H1 (cell line): ENCODE measurements at regions not wholly inside any gene's neighbourhood (a gene's known extent, or its start where the extent isn't known, plus 50 kb on each side); places are given as distances from the start of the nearest gene placed in this dataset.

Experiments
- CTCF ChIA-PET: fragments of 300-600 bp; sonication (Branson Sonifier 250); formaldehyde crosslinking; loops from one replicate; lab custom pipeline; 2021; ENCODE audit not compliant: partially characterized antibody; lab: Charles Lee
- POLR2A ChIA-PET: fragments of 300-600 bp; sonication (Branson Sonifier 250); formaldehyde crosslinking; loops from one replicate; lab custom pipeline; 2021; ENCODE audit warnings: inconsistent platforms; ENCODE audit not compliant: partially characterized antibody; lab: Charles Lee
- DNase-seq, 2 experiments: peaks; one replicate each; pipeline versions ENCODE4 v3.0.0 to v3.0.0-alpha.2; 2010 to 2022; ENCODE audit warnings: low spot score in 2 of 2, low read depth in 1 of 2, mixed read lengths in 1 of 2
- FAIRE-seq: peaks from 2 replicates; lab custom pipeline; 2011; peaks lifted over from hg19 to GRCh38; lab: Jason Lieb, UNC
- H2AFZ ChIP-seq: 2 replicates; pipeline ENCODE4 v1.8.1; 2012; ENCODE audit warnings: low read length, inconsistent platforms
- H2AK5ac ChIP-seq: 2 replicates; pipeline ENCODE4 v1.6.1; 2013; ENCODE audit warnings: low read depth, low read length
- H2BK120ac ChIP-seq: replicated peaks from 2 replicates; pipeline ENCODE3; 2013; ENCODE audit warnings: low read depth, low read length, inconsistent platforms
- H2BK12ac ChIP-seq: 2 replicates; pipeline ENCODE4 v1.6.1; 2013; ENCODE audit warnings: low read depth, low read length
- H2BK15ac ChIP-seq: 2 replicates; pipeline ENCODE4 v1.6.1; 2013; ENCODE audit warnings: low read length
- H2BK20ac ChIP-seq: 2 replicates; pipeline ENCODE4 v1.6.1; 2013; ENCODE audit warnings: low read length
- H2BK5ac ChIP-seq: 2 replicates; pipeline ENCODE4 v1.6.1; 2013; ENCODE audit warnings: low read depth, low read length
- H3K14ac ChIP-seq: 2 replicates; pipeline ENCODE4 v1.6.1; 2013; ENCODE audit warnings: inconsistent platforms; ENCODE audit not compliant: insufficient read length
- H3K18ac ChIP-seq: 2 replicates; pipeline ENCODE4 v1.6.1; 2013; ENCODE audit warnings: low read length; ENCODE audit errors: extremely low read depth
- H3K23ac ChIP-seq: 2 replicates; pipeline ENCODE4 v1.6.1; 2013; ENCODE audit warnings: inconsistent platforms; ENCODE audit not compliant: insufficient read length
- H3K23me2 ChIP-seq: 2 replicates; pipeline ENCODE4 v1.6.1; 2013; ENCODE audit warnings: low read depth, low read length
- H3K27ac ChIP-seq: 2 replicates; pipeline ENCODE4 v1.6.1; 2011; ENCODE audit warnings: low read depth, low read length, inconsistent platforms
- H3K27me3 ChIP-seq, 4 experiments: replicated peaks in 1 of 4; 1 replicate in 1 of 4; 2 replicates in 3 of 4; pipeline versions ENCODE4 v1.6.1 to v1.8.1; 2011 to 2013; ENCODE audit warnings: low read length in 3 of 4, mild to moderate bottlenecking in 3 of 4, inconsistent platforms in 2 of 4, mixed read lengths in 2 of 4, moderate library complexity in 1 of 4; ENCODE audit not compliant: control insufficient read depth in 3 of 4, insufficient read depth in 3 of 4; ENCODE audit errors: extremely low read depth in 1 of 4
- H3K36me3 ChIP-seq, 4 experiments: 2 replicates each; pipeline versions ENCODE4 v1.6.1 to v1.8.1; 2011 to 2013; ENCODE audit warnings: mild to moderate bottlenecking in 4 of 4, low read length in 3 of 4, moderate library complexity in 2 of 4, control low read depth in 1 of 4, inconsistent platforms in 1 of 4; ENCODE audit not compliant: insufficient read depth in 4 of 4, control insufficient read depth in 2 of 4
- H3K4ac ChIP-seq: replicated peaks from 2 replicates; pipeline ENCODE3; 2013; ENCODE audit warnings: low read length, low read depth, mixed read lengths, inconsistent platforms; ENCODE audit not compliant: insufficient read length
- H3K4me1 ChIP-seq, 4 experiments: replicated peaks in 1 of 4; 1 replicate in 1 of 4; 2 replicates in 3 of 4; pipeline versions ENCODE4 v1.6.1 to v1.8.1; 2011 to 2013; ENCODE audit warnings: low read length in 3 of 4, inconsistent platforms in 2 of 4, mixed read lengths in 1 of 4; ENCODE audit not compliant: insufficient read depth in 4 of 4, control insufficient read depth in 3 of 4
- H3K4me2 ChIP-seq, 2 experiments: 2 replicates each; pipeline versions ENCODE4 v1.6.1 to v1.8.1; 2011 to 2013; ENCODE audit warnings: low read depth in 2 of 2, low read length in 2 of 2, control low read depth in 1 of 2, inconsistent platforms in 1 of 2, mild to moderate bottlenecking in 1 of 2; ENCODE audit not compliant: insufficient read depth in 1 of 2
- H3K4me3 ChIP-seq, 4 experiments: fragments of 200-600, 300-600 bp in 1 of 4; sonication (generic), shearing (Covaris generic), sonication (Bioruptor Twin) in 1 of 4; 2 replicates each; pipeline versions ENCODE4 v1.5.1 to v1.8.1; 2011 to 2016; ENCODE audit warnings: low read length in 4 of 4, low read depth in 3 of 4, control low read depth in 2 of 4, inconsistent platforms in 2 of 4, mild to moderate bottlenecking in 2 of 4, mixed read lengths in 1 of 4, moderate library complexity in 1 of 4; ENCODE audit not compliant: insufficient read depth in 2 of 4; ENCODE audit errors: extremely low read depth in 1 of 4
- H3K56ac ChIP-seq: replicated peaks from 2 replicates; pipeline ENCODE3; 2013; ENCODE audit warnings: low read depth, mild to moderate bottlenecking, mixed read lengths, low read length, inconsistent platforms; ENCODE audit not compliant: insufficient read length
- H3K79me1 ChIP-seq: 2 replicates; pipeline ENCODE4 v1.6.1; 2013; ENCODE audit warnings: low read depth, low read length, control low read depth
- H3K79me2 ChIP-seq, 2 experiments: 2 replicates each; pipeline versions ENCODE4 v1.6.1 to v1.8.1; 2012 to 2013; ENCODE audit warnings: low read length in 2 of 2, mild to moderate bottlenecking in 2 of 2, inconsistent platforms in 1 of 2; ENCODE audit not compliant: insufficient read depth in 2 of 2, control insufficient read depth in 1 of 2
- H3K9ac ChIP-seq, 4 experiments: replicated peaks in 1 of 4; 1 replicate in 1 of 4; 2 replicates in 3 of 4; pipeline versions ENCODE4 v1.6.1 to v1.8.1; 2011 to 2013; ENCODE audit warnings: low read depth in 3 of 4, low read length in 3 of 4, control low read depth in 2 of 4, mild to moderate bottlenecking in 2 of 4, moderate library complexity in 2 of 4, inconsistent platforms in 1 of 4; ENCODE audit errors: extremely low read depth in 1 of 4
- H3K9me3 ChIP-seq, 2 experiments: 2 replicates each; pipeline versions ENCODE4 v1.6.1 to v1.8.1; 2012 to 2013; ENCODE audit warnings: mild to moderate bottlenecking in 2 of 2, moderate library complexity in 2 of 2, control low read depth in 1 of 2, inconsistent platforms in 1 of 2, low read depth in 1 of 2, low read length in 1 of 2, mixed read lengths in 1 of 2; ENCODE audit not compliant: insufficient read depth in 2 of 2
- H4K20me1 ChIP-seq, 2 experiments: replicated peaks in 1 of 2; 2 replicates each; pipeline versions ENCODE3 to v1.8.1; 2011 to 2013; ENCODE audit warnings: inconsistent platforms in 2 of 2, low read length in 2 of 2, mild to moderate bottlenecking in 1 of 2; ENCODE audit not compliant: insufficient read depth in 2 of 2, control insufficient read depth in 1 of 2
- H4K5ac ChIP-seq: 2 replicates; pipeline ENCODE4 v1.6.1; 2013; ENCODE audit warnings: low read length, low read depth, mixed read lengths, inconsistent platforms; ENCODE audit not compliant: insufficient read length
- H4K8ac ChIP-seq: 2 replicates; pipeline ENCODE4 v1.8.0; 2013; ENCODE audit warnings: mild to moderate bottlenecking, moderate library complexity, low read length, inconsistent platforms; ENCODE audit not compliant: insufficient read depth; ENCODE audit errors: extremely low read depth
- H4K91ac ChIP-seq: replicated peaks from 2 replicates; pipeline ENCODE3; 2013; ENCODE audit warnings: low read length, mixed read lengths, inconsistent platforms; ENCODE audit not compliant: insufficient read length
- FOSL1 ChIP-seq: IDR thresholded peaks from 2 replicates; pipeline ENCODE4 v1.6.1; 2011; ENCODE audit warnings: mild to moderate bottlenecking, low read depth, low read length, moderate library complexity; ENCODE audit not compliant: insufficient read depth
- TEAD4 ChIP-seq: IDR thresholded peaks from 2 replicates; pipeline ENCODE4 v1.6.1; 2012; ENCODE audit warnings: low read depth, low read length, inconsistent platforms, mixed read lengths
- WGBS, 2 experiments: shearing (Covaris generic) in 1 of 2; methylation state at CpG; one replicate each; pipeline versions ENCODE4 v1.1.6 to v1.1.7; 2013 to 2015; ENCODE audit warnings: low lambda C conversion rate in 2 of 2, mixed read lengths in 2 of 2, inconsistent platforms in 1 of 2, low coverage in 1 of 2, missing lambda C conversion rate in 1 of 2; ENCODE audit not compliant: insufficient replicate concordance in 2 of 2, insufficient coverage in 1 of 2, insufficient read length in 1 of 2; ENCODE audit errors: extremely low coverage in 1 of 2, missing lambda C conversion rate in 1 of 2; 5-methylcytosine and 5-hydroxymethylcytosine counted together

DNA sequence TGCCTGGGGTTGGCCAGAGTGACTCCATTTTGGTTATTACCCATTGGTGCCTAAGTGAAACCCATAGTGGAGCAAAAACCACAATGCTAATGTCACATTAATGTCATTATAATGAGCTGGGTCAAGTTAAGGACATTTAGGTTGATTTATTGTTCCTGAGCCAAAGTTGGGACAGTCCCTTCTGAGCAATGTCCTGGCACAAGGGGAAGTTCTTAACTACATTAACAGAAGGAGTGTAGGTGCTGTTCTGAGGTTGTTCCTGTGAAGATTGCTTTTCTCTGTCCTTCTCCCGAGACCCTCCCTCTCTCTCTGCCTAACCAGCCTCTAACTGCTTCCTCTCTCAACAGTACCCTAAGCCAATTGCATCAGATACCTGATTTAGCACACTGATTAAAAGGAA, 1956.8 kb upstream of the PCDH10 start:
- no peaks in the 10 kb centered on the region for H3K79me1 ChIP-seq
- H3K23me2 ChIP-seq: no peaks in the 10 kb centered on the region
- no peak overlapping the region for H3K4me2 ChIP-seq
- H3K4ac ChIP-seq: no peak overlapping the region
- peak overlapping the region; percentile 44; the same call in 1 of the 2 replicates for H2AFZ ChIP-seq
- H2BK120ac ChIP-seq: no peak overlapping the region
- no peak overlapping the region for H2BK20ac ChIP-seq
- H3K14ac ChIP-seq: no peak overlapping the region
- TF ChIP-seq TEAD4 (no peak), FOSL1 (no peak)
- no peak overlapping the region for H3K18ac ChIP-seq
- H2BK5ac ChIP-seq: no peak overlapping the region
- ChIA-PET CTCF (no interaction called here), POLR2A (no interaction called here)
- H3K27ac ChIP-seq: no peak overlapping the region
- H3K79me2 ChIP-seq: no peaks in the 10 kb centered on the region
- H3K4me1 ChIP-seq: no peaks in the 10 kb centered on the region
- H4K8ac ChIP-seq: no peak overlapping the region
- no peak overlapping the region for H2BK15ac ChIP-seq
- H3K9ac ChIP-seq: no peak overlapping the region
- DNase-seq: no peak
- no peak overlapping the region for H3K56ac ChIP-seq
- 75% methylated on average over 1 of the region's 1 CpG; no CpG with 5 or more reads in 1 of the 2 experiments for WGBS, 2 experiments
- H2BK12ac ChIP-seq: no peak overlapping the region
- H4K20me1 ChIP-seq: no peaks in the 10 kb centered on the region
- no peaks in the 10 kb centered on the region for H3K27me3 ChIP-seq
- H3K9me3 ChIP-seq: no peaks in the 10 kb centered on the region
- H3K23ac ChIP-seq: no peak overlapping the region
- H3K4me3 ChIP-seq: no peak overlapping the region
- H2AK5ac ChIP-seq: no peak overlapping the region
- FAIRE-seq: no peak
- H3K36me3 ChIP-seq: 0 out of 8 replicates have a peak, but pooled peaks cover 0 to 3% (median 0%) of the 10 kb centered on the region in 4 experiments
- no peak overlapping the region for H4K91ac ChIP-seq
- H4K5ac ChIP-seq: no peak overlapping the region
